ENCODE measurements at regions not wholly inside any gene's neighbourhood (a gene's known extent, or its start where the extent isn't known, plus 50 kb on each side); places are given as distances from the start of the nearest gene placed in this dataset.

GRCh38 chr4:15242021-15242420 lies 185.8 kb upstream of the C1QTNF7 start:
- Mint-ChIP-seq H3K36me3 (no peaks in the 10 kb centered on the region), H3K9me3 (no peaks in the 10 kb centered on the region), H3K27ac (no peak overlapping the region), H3K4me1 (no peaks in the 10 kb centered on the region), H3K4me3 (no peak overlapping the region), H3K27me3 (ENCODE audit: low read depth in 3 of 3) (peaks cover 0 to 2% (median 2%) of the 10 kb centered on the region in 3 donors)
- DNase-seq, result no peak

GRCh38 chr4:15244354-15244753 lies 183.5 kb upstream of the C1QTNF7 start:
- peaks cover 0 to 3% (median 0%) of the 10 kb centered on the region in 3 donors for H3K27me3 Mint-ChIP-seq (ENCODE audit: low read depth in 3 of 3)
- no peaks in the 10 kb centered on the region for H3K4me1 Mint-ChIP-seq
- no peak overlapping the region for H3K4me3 Mint-ChIP-seq
- no peak for DNase-seq
- no peak overlapping the region for H3K27ac Mint-ChIP-seq
- H3K36me3 Mint-ChIP-seq, result no peaks in the 10 kb centered on the region
- no peaks in the 10 kb centered on the region for H3K9me3 Mint-ChIP-seq

GRCh38 chr4:15245006-15245530 lies 182.8 kb upstream of the C1QTNF7 start:
- Mint-ChIP-seq H3K4me1 (no peaks in the 10 kb centered on the region), H3K36me3 (no peaks in the 10 kb centered on the region), H3K27me3 (ENCODE audit: low read depth in 3 of 3) (peaks cover 0 to 6% (median 0%) of the 10 kb centered on the region in 3 donors), H3K9me3 (no peaks in the 10 kb centered on the region), H3K4me3 (no peak overlapping the region), H3K27ac (peak overlapping the region in 1 of 6 donors; percentile 15)
- DNase-seq, result no peak

GRCh38 chr4:15250021-15250441 lies 177.8 kb upstream of the C1QTNF7 start:
- no peaks in the 10 kb centered on the region for H3K36me3 Mint-ChIP-seq

GRCh38 chr4:15253349-15253748 lies 174.5 kb upstream of the C1QTNF7 start:
- DNase-seq, result no peak
- Mint-ChIP-seq H3K27me3 (ENCODE audit: low read depth in 3 of 3) (peaks cover 2 to 5% (median 2%) of the 10 kb centered on the region in 3 donors), H3K9me3 (no peaks in the 10 kb centered on the region), H3K4me1 (no peaks in the 10 kb centered on the region), H3K36me3 (no peaks in the 10 kb centered on the region), H3K4me3 (no peak overlapping the region), H3K27ac (no peak overlapping the region)

More at GRCh38 chr4:15250021-15250441, 177.8 kb upstream of the C1QTNF7 start:
- Mint-ChIP-seq H3K9me3 (no peaks in the 10 kb centered on the region), H3K4me3 (no peak overlapping the region), H3K27ac (no peak overlapping the region), H3K27me3 (ENCODE audit: low read depth in 3 of 3) (peaks cover 0 to 9% (median 2%) of the 10 kb centered on the region in 3 donors), H3K4me1 (no peaks in the 10 kb centered on the region)
- no peak for DNase-seq

- peaks cover 2 to 5% (median 3%) of the 10 kb centered on the region in 3 donors for H3K27me3 Mint-ChIP-seq (ENCODE audit: low read depth in 3 of 3)
- H3K36me3 Mint-ChIP-seq, result no peaks in the 10 kb centered on the region
- no peaks in the 10 kb centered on the region for H3K4me1 Mint-ChIP-seq
- H3K4me3 Mint-ChIP-seq, result no peak overlapping the region
- H3K9me3 Mint-ChIP-seq, result no peaks in the 10 kb centered on the region
- no peak for DNase-seq
- H3K27ac Mint-ChIP-seq, result no peak overlapping the region
Observed at GRCh38 chr4:15254236-15254880, 173.5 kb upstream of the C1QTNF7 start.

- H3K4me1 Mint-ChIP-seq, result no peaks in the 10 kb centered on the region
- H3K9me3 Mint-ChIP-seq, result no peaks in the 10 kb centered on the region
- no peak overlapping the region for H3K4me3 Mint-ChIP-seq
- H3K36me3 Mint-ChIP-seq, result no peaks in the 10 kb centered on the region
- DNase-seq, result no peak
- peaks cover 2 to 3% (median 3%) of the 10 kb centered on the region in 3 donors for H3K27me3 Mint-ChIP-seq (ENCODE audit: low read depth in 3 of 3)
- H3K27ac Mint-ChIP-seq, result no peak overlapping the region
Observed at GRCh38 chr4:15255537-15255936, 172.3 kb upstream of the C1QTNF7 start.

GRCh38 chr4:15260758-15261157 lies 167.1 kb upstream of the C1QTNF7 start:
- no peak for DNase-seq
- Mint-ChIP-seq H3K9me3 (peaks cover 0 to 6% (median under 1%) of the 10 kb centered on the region in 6 donors), H3K4me1 (no peaks in the 10 kb centered on the region), H3K36me3 (peaks cover 0 to 6% (median 0%) of the 10 kb centered on the region in 3 donors), H3K27ac (no peak overlapping the region), H3K27me3 (ENCODE audit: low read depth in 3 of 3) (peaks cover 1 to 5% (median 2%) of the 10 kb centered on the region in 3 donors), H3K4me3 (no peak overlapping the region)

GRCh38 chr4:15262396-15262795 lies 165.4 kb upstream of the C1QTNF7 start:
- Mint-ChIP-seq H3K4me3 (no peak overlapping the region), H3K27ac (no peak overlapping the region), H3K27me3 (ENCODE audit: low read depth in 3 of 3) (peaks cover 1 to 4% (median 2%) of the 10 kb centered on the region in 3 donors), H3K36me3 (peaks cover 0 to 6% (median 0%) of the 10 kb centered on the region in 3 donors), H3K4me1 (no peaks in the 10 kb centered on the region), H3K9me3 (peaks cover 0 to 11% (median under 1%) of the 10 kb centered on the region in 6 donors)
- no peak for DNase-seq

- Mint-ChIP-seq H3K4me1 (no peaks in the 10 kb centered on the region), H3K27ac (no peak overlapping the region), H3K36me3 (peaks cover 0 to 18% (median 7%) of the 10 kb centered on the region in 3 donors), H3K27me3 (ENCODE audit: low read depth in 3 of 3) (peaks cover 6 to 33% (median 10%) of the 10 kb centered on the region in 3 donors), H3K9me3 (peaks cover 2 to 56% (median 13%) of the 10 kb centered on the region in 6 donors), H3K4me3 (no peak overlapping the region)
- DNase-seq, result no peak
Observed at GRCh38 chr4:15270201-15270600, 157.6 kb upstream of the C1QTNF7 start.

- DNase-seq, result no peak
- Mint-ChIP-seq H3K4me3 (no peak overlapping the region), H3K9me3 (peaks cover 0 to 2% (median 0%) of the 10 kb centered on the region in 6 donors), H3K36me3 (no peaks in the 10 kb centered on the region), H3K27ac (no peak overlapping the region), H3K4me1 (no peaks in the 10 kb centered on the region), H3K27me3 (ENCODE audit: low read depth in 3 of 3) (peaks cover 0 to 1% (median 0%) of the 10 kb centered on the region in 3 donors)
Observed at GRCh38 chr4:15286041-15286440, 141.8 kb upstream of the C1QTNF7 start.

- H3K4me3 Mint-ChIP-seq, result no peak overlapping the region
Observed at GRCh38 chr4:15291122-15291521, 136.7 kb upstream of the C1QTNF7 start.

GRCh38 chr4:15293711-15294110 lies 134.1 kb upstream of the C1QTNF7 start:
- Mint-ChIP-seq H3K27me3 (ENCODE audit: low read depth in 3 of 3) (peaks cover 0 to 4% (median 0%) of the 10 kb centered on the region in 3 donors), H3K4me1 (no peaks in the 10 kb centered on the region), H3K36me3 (no peaks in the 10 kb centered on the region), H3K9me3 (no peaks in the 10 kb centered on the region), H3K4me3 (no peak overlapping the region), H3K27ac (no peak overlapping the region)
- DNase-seq, result no peak

More at GRCh38 chr4:15291122-15291521, 136.7 kb upstream of the C1QTNF7 start:
- Mint-ChIP-seq H3K27me3 (ENCODE audit: low read depth in 3 of 3) (peaks cover 0 to 4% (median 0%) of the 10 kb centered on the region in 3 donors), H3K27ac (no peak overlapping the region), H3K36me3 (no peaks in the 10 kb centered on the region), H3K9me3 (no peaks in the 10 kb centered on the region), H3K4me1 (no peaks in the 10 kb centered on the region)
- DNase-seq, result no peak

GRCh38 chr4:15294202-15294601 lies 133.6 kb upstream of the C1QTNF7 start:
- H3K27me3 Mint-ChIP-seq (ENCODE audit: low read depth in 3 of 3), result peaks cover 0 to 4% (median 0%) of the 10 kb centered on the region in 3 donors
- H3K36me3 Mint-ChIP-seq, result no peaks in the 10 kb centered on the region
- no peaks in the 10 kb centered on the region for H3K4me1 Mint-ChIP-seq
- H3K9me3 Mint-ChIP-seq, result no peaks in the 10 kb centered on the region
- H3K4me3 Mint-ChIP-seq, result no peak overlapping the region
- DNase-seq, result no peak
- no peak overlapping the region for H3K27ac Mint-ChIP-seq
